ENCODE measurements at regions not wholly inside any gene's neighbourhood (a gene's known extent, or its start where the extent isn't known, plus 50 kb on each side); places are given as distances from the start of the nearest gene placed in this dataset.

GRCh38 chr1:73901738-73902137 is 296.2 kb downstream of the LRRIQ3 start:
- ChIA-PET CTCF (interaction anchor here (1.1 to 1.4 kb wide), 2 partner anchors 11 to 602 kb away, joined by 4 to 6 read pairs; no protein-coding TSS in a partner anchor), POLR2A (no interaction called here)
- DNase-seq (ENCODE audit: extremely low spot score): no peak
- no peak for TF ChIP-seq CTCF (IDR thresholded peaks at IDR 0.05; ENCODE audit: control extremely low read depth, extremely low read depth, low read depth, missing control alignments)

- ChIA-PET POLR2A (no interaction called here), CTCF (no interaction called here)
- DNase-seq (ENCODE audit: extremely low spot score): no peak
- no peak for TF ChIP-seq CTCF (IDR thresholded peaks at IDR 0.05; ENCODE audit: control extremely low read depth, extremely low read depth, low read depth, missing control alignments)
These were observed 298.7 kb downstream of the LRRIQ3 start for GRCh38 chr1:73899311-73899710.

GRCh38 chr1:73898540-73898939 is 299.4 kb downstream of the LRRIQ3 start:
- DNase-seq (ENCODE audit: extremely low spot score): no peak
- TF ChIP-seq CTCF (IDR thresholded peaks at IDR 0.05; ENCODE audit: control extremely low read depth, extremely low read depth, low read depth, missing control alignments): no peak
- ChIA-PET POLR2A (no interaction called here), CTCF (interaction anchor here (1.0 kb wide), 1 partner anchor 12 kb away, joined by 3 read pairs; no protein-coding TSS in a partner anchor)

- CTCF ChIA-PET: interaction anchor here (1.7 kb wide), 1 partner anchor 10 kb away, joined by 4 read pairs; no protein-coding TSS in a partner anchor
- POLR2A ChIA-PET: no interaction called here
- TF ChIP-seq CTCF (IDR thresholded peaks at IDR 0.05; ENCODE audit: control extremely low read depth, extremely low read depth, low read depth, missing control alignments): no peak
- DNase-seq (ENCODE audit: extremely low spot score): no peak
These were observed 310.6 kb downstream of the LRRIQ3 start for GRCh38 chr1:73887412-73887811.

- DNase-seq (ENCODE audit: extremely low spot score): no peak
- TF ChIP-seq CTCF (IDR thresholded peaks at IDR 0.05; ENCODE audit: control extremely low read depth, extremely low read depth, low read depth, missing control alignments): no peak
- POLR2A ChIA-PET: no interaction called here
- CTCF ChIA-PET: interaction anchor here (1.2 to 1.7 kb wide), 2 partner anchors 10 to 12 kb away, joined by 3 to 4 read pairs; no protein-coding TSS in a partner anchor
These were observed 311.3 kb downstream of the LRRIQ3 start for GRCh38 chr1:73886716-73887115.

GRCh38 chr1:73874806-73875205 is 323.2 kb downstream of the LRRIQ3 start:
- TF ChIP-seq CTCF (IDR thresholded peaks at IDR 0.05; ENCODE audit: control extremely low read depth, extremely low read depth, low read depth, missing control alignments): no peak
- POLR2A ChIA-PET: no interaction called here
- no peak for DNase-seq (ENCODE audit: extremely low spot score)
- CTCF ChIA-PET: no interaction called here

Data from GM10248 (cell line).